ENCODE measurements at regions not wholly inside any gene's neighbourhood (a gene's known extent, or its start where the extent isn't known, plus 50 kb on each side); places are given as distances from the start of the nearest gene placed in this dataset.

GRCh38 chr2:103451283-103451682 is 689.5 kb downstream of the TMEM182 start:
- no peaks in the 10 kb centered on the region for H3K36me3 ChIP-seq (ENCODE audit: insufficient read depth)
- DNase-seq (ENCODE audit: extremely low spot score): no peak
- 83% methylated on average over 1 of the region's 1 CpG for WGBS

GRCh38 chr2:103459283-103459682 is 697.5 kb downstream of the TMEM182 start:
- no peak for DNase-seq (ENCODE audit: extremely low spot score)
- 41% methylated on average over 2 of the region's 2 CpGs for WGBS
- Histone ChIP-seq H3K27ac (ENCODE audit: low read depth) (no peak overlapping the region), H3K4me1 (ENCODE audit: insufficient read depth) (no peaks in the 10 kb centered on the region), H3K4me3 (ENCODE audit: low read depth, low read length) (no peak overlapping the region), H3K36me3 (ENCODE audit: insufficient read depth) (no peaks in the 10 kb centered on the region)

More at GRCh38 chr2:103451283-103451682, 689.5 kb downstream of the TMEM182 start:
- Histone ChIP-seq H3K4me1 (ENCODE audit: insufficient read depth) (no peaks in the 10 kb centered on the region), H3K27ac (ENCODE audit: low read depth) (no peak overlapping the region), H3K4me3 (ENCODE audit: low read depth, low read length) (no peak overlapping the region)

GRCh38 chr2:103462101-103462500 is 700.3 kb downstream of the TMEM182 start:
- no peak for DNase-seq (ENCODE audit: extremely low spot score)
- H3K4me3 ChIP-seq (ENCODE audit: low read depth, low read length): no peak overlapping the region
- no peaks in the 10 kb centered on the region for H3K4me1 ChIP-seq (ENCODE audit: insufficient read depth)
- WGBS: 73% methylated on average over 2 of the region's 2 CpGs
- no peaks in the 10 kb centered on the region for H3K36me3 ChIP-seq (ENCODE audit: insufficient read depth)
- no peak overlapping the region for H3K27ac ChIP-seq (ENCODE audit: low read depth)

- Histone ChIP-seq H3K4me3 (ENCODE audit: low read depth, low read length) (no peak overlapping the region), H3K36me3 (ENCODE audit: insufficient read depth) (no peaks in the 10 kb centered on the region), H3K27ac (ENCODE audit: low read depth) (no peak overlapping the region), H3K4me1 (ENCODE audit: insufficient read depth) (no peaks in the 10 kb centered on the region)
- no peak for DNase-seq (ENCODE audit: extremely low spot score)
- 94% methylated on average over 2 of the region's 2 CpGs for WGBS
Measured at GRCh38 chr2:103462712-103463111, 700.9 kb downstream of the TMEM182 start.

- DNase-seq (ENCODE audit: extremely low spot score): no peak
- Histone ChIP-seq H3K4me3 (ENCODE audit: low read depth, low read length) (no peak overlapping the region), H3K27ac (ENCODE audit: low read depth) (no peak overlapping the region), H3K4me1 (ENCODE audit: insufficient read depth) (no peaks in the 10 kb centered on the region), H3K36me3 (ENCODE audit: insufficient read depth) (no peaks in the 10 kb centered on the region)
- WGBS: 73% methylated on average over 7 of the region's 7 CpGs
Measured at GRCh38 chr2:103464831-103465230, 703.0 kb downstream of the TMEM182 start.

- Histone ChIP-seq H3K27ac (ENCODE audit: low read depth) (no peak overlapping the region), H3K36me3 (ENCODE audit: insufficient read depth) (no peaks in the 10 kb centered on the region), H3K4me1 (ENCODE audit: insufficient read depth) (no peaks in the 10 kb centered on the region), H3K4me3 (ENCODE audit: low read depth, low read length) (no peak overlapping the region)
- DNase-seq (ENCODE audit: extremely low spot score): no peak
- WGBS: 48% methylated on average over 1 of the region's 1 CpG
Measured at GRCh38 chr2:103469800-103470199, 708.0 kb downstream of the TMEM182 start.

- 87% methylated on average over 1 of the region's 1 CpG for WGBS
- no peak for DNase-seq (ENCODE audit: extremely low spot score)
- Histone ChIP-seq H3K4me3 (ENCODE audit: low read depth, low read length) (no peak overlapping the region), H3K36me3 (ENCODE audit: insufficient read depth) (no peaks in the 10 kb centered on the region), H3K27ac (ENCODE audit: low read depth) (no peak overlapping the region), H3K4me1 (ENCODE audit: insufficient read depth) (no peaks in the 10 kb centered on the region)
Measured at GRCh38 chr2:103484906-103485305, 723.1 kb downstream of the TMEM182 start.

GRCh38 chr2:103496850-103497249 is 735.0 kb downstream of the TMEM182 start:
- no peak for DNase-seq (ENCODE audit: extremely low spot score)
- Histone ChIP-seq H3K27ac (ENCODE audit: low read depth) (no peak overlapping the region), H3K4me3 (ENCODE audit: low read depth, low read length) (no peak overlapping the region), H3K4me1 (ENCODE audit: insufficient read depth) (no peaks in the 10 kb centered on the region), H3K36me3 (ENCODE audit: insufficient read depth) (no peaks in the 10 kb centered on the region)
- 79% methylated on average over 1 of the region's 1 CpG for WGBS

GRCh38 chr2:103506812-103507211 is 745.0 kb downstream of the TMEM182 start:
- DNase-seq (ENCODE audit: extremely low spot score): no peak
- Histone ChIP-seq H3K27ac (ENCODE audit: low read depth) (no peak overlapping the region), H3K36me3 (ENCODE audit: insufficient read depth) (no peaks in the 10 kb centered on the region), H3K4me3 (ENCODE audit: low read depth, low read length) (no peak overlapping the region), H3K4me1 (ENCODE audit: insufficient read depth) (no peaks in the 10 kb centered on the region)
- WGBS: 68% methylated on average over 4 of the region's 4 CpGs

- Histone ChIP-seq H3K36me3 (ENCODE audit: insufficient read depth) (no peaks in the 10 kb centered on the region), H3K4me3 (ENCODE audit: low read depth, low read length) (no peak overlapping the region), H3K27ac (ENCODE audit: low read depth) (no peak overlapping the region), H3K4me1 (ENCODE audit: insufficient read depth) (no peaks in the 10 kb centered on the region)
- DNase-seq (ENCODE audit: extremely low spot score): no peak
Measured at GRCh38 chr2:103512442-103512841, 750.6 kb downstream of the TMEM182 start.

- WGBS: 75% methylated on average over 1 of the region's 1 CpG
- no peaks in the 10 kb centered on the region for H3K36me3 ChIP-seq (ENCODE audit: insufficient read depth)
Measured at GRCh38 chr2:103520547-103520946, 758.7 kb downstream of the TMEM182 start.

GRCh38 chr2:103525756-103526155 is 763.9 kb downstream of the TMEM182 start:
- no peak overlapping the region for H3K27ac ChIP-seq (ENCODE audit: low read depth)

More at GRCh38 chr2:103520547-103520946, 758.7 kb downstream of the TMEM182 start:
- Histone ChIP-seq H3K4me1 (ENCODE audit: insufficient read depth) (no peaks in the 10 kb centered on the region), H3K27ac (ENCODE audit: low read depth) (no peak overlapping the region), H3K4me3 (ENCODE audit: low read depth, low read length) (no peak overlapping the region)
- no peak for DNase-seq (ENCODE audit: extremely low spot score)

GRCh38 chr2:103526757-103527156 is 764.9 kb downstream of the TMEM182 start:
- WGBS: 82% methylated on average over 9 of the region's 9 CpGs
- Histone ChIP-seq H3K27ac (ENCODE audit: low read depth) (no peak overlapping the region), H3K4me1 (ENCODE audit: insufficient read depth) (no peaks in the 10 kb centered on the region)

More at GRCh38 chr2:103525756-103526155, 763.9 kb downstream of the TMEM182 start:
- no peak for DNase-seq (ENCODE audit: extremely low spot score)
- no peaks in the 10 kb centered on the region for H3K4me1 ChIP-seq (ENCODE audit: insufficient read depth)
- no peak overlapping the region for H3K4me3 ChIP-seq (ENCODE audit: low read depth, low read length)
- H3K36me3 ChIP-seq (ENCODE audit: insufficient read depth): no peaks in the 10 kb centered on the region
- 69% methylated on average over 2 of the region's 2 CpGs for WGBS

GRCh38 chr2:103527278-103527677 is 765.4 kb downstream of the TMEM182 start:
- 41% methylated on average over 3 of the region's 3 CpGs for WGBS
- DNase-seq (ENCODE audit: extremely low spot score): no peak
- H3K4me3 ChIP-seq (ENCODE audit: low read depth, low read length): no peak overlapping the region

More at GRCh38 chr2:103526757-103527156, 764.9 kb downstream of the TMEM182 start:
- no peak overlapping the region for H3K4me3 ChIP-seq (ENCODE audit: low read depth, low read length)
- DNase-seq (ENCODE audit: extremely low spot score): no peak
- H3K36me3 ChIP-seq (ENCODE audit: insufficient read depth): no peaks in the 10 kb centered on the region

More at GRCh38 chr2:103527278-103527677, 765.4 kb downstream of the TMEM182 start:
- no peaks in the 10 kb centered on the region for H3K4me1 ChIP-seq (ENCODE audit: insufficient read depth)
- H3K36me3 ChIP-seq (ENCODE audit: insufficient read depth): no peaks in the 10 kb centered on the region
- H3K27ac ChIP-seq (ENCODE audit: low read depth): no peak overlapping the region

All from urinary bladder (tissue), 3 donors.